ENCODE measurements at regions not wholly inside any gene's neighbourhood (a gene's known extent, or its start where the extent isn't known, plus 50 kb on each side); places are given as distances from the start of the nearest gene placed in this dataset.

GRCh38 chr16:17983114-17983513 lies 353.4 kb downstream of the NPIPA8 start:
- no peak for TF ChIP-seq POLR2AphosphoS5 (IDR thresholded peaks at IDR 0.05; ENCODE audit: low read depth, low read length)
- TF ChIP-seq TAF1 (IDR thresholded peaks at IDR 0.05; ENCODE audit: borderline replicate concordance, insufficient read depth, low read length) = no peak
- no peak for TF ChIP-seq SIN3A (IDR thresholded peaks at IDR 0.05; ENCODE audit: borderline replicate concordance, insufficient read depth, low read length)
- TF ChIP-seq FOXP2 (optimal IDR thresholded peaks at IDR 0.05; ENCODE audit: borderline replicate concordance, extremely low read depth, extremely low read length, insufficient read depth) = no peak
- TF ChIP-seq REST (IDR thresholded peaks at IDR 0.05; ENCODE audit: insufficient read depth in 1 of 2, low read depth in 2 of 2, low read length in 2 of 2) = no peak
